ENCODE measurements at regions not wholly inside any gene's neighbourhood (a gene's known extent, or its start where the extent isn't known, plus 50 kb on each side); places are given as distances from the start of the nearest gene placed in this dataset.

DNA sequence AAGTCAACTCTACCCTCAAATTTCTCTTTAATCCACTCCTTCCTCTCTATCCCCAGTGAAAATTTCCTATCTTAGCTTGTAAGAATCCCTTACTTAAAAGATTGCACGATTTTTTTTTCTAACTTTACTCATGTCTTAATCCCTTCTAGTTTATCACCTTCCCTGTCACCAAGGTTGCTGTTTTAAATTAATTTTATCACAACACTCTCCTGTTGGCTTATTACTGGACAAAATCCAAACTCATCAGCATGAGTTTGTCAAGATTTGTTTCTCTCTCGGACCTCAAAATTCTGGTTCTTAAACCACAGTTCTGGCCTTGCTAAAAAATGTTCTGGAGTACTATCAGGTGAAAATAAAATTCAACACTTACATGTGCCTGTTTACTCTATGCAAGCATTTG lies 959.1 kb upstream of the SLC10A2 start:
- 41 to 58% methylated on average over 2 of the region's 2 CpGs for WGBS, 2 donors (ENCODE audit: low coverage in 1 of 2)
- no peak overlapping the region for H3K4me3 ChIP-seq
- H3K36me3 ChIP-seq, result no peaks in the 10 kb centered on the region
- H3K4me1 ChIP-seq, result no peaks in the 10 kb centered on the region
- no peaks in the 10 kb centered on the region for H3K9me3 ChIP-seq
- no peak for ATAC-seq
- H3K27me3 ChIP-seq, result no peaks in the 10 kb centered on the region
- H3K27ac ChIP-seq, result no peak overlapping the region
- TF ChIP-seq POLR2A (IDR thresholded peaks at IDR 0.05) (no peak), EP300 (IDR thresholded peaks at IDR 0.05) (no peak), POLR2AphosphoS5 (IDR thresholded peaks at IDR 0.05) (no peak)
- TF ChIP-seq, protein P1, sequence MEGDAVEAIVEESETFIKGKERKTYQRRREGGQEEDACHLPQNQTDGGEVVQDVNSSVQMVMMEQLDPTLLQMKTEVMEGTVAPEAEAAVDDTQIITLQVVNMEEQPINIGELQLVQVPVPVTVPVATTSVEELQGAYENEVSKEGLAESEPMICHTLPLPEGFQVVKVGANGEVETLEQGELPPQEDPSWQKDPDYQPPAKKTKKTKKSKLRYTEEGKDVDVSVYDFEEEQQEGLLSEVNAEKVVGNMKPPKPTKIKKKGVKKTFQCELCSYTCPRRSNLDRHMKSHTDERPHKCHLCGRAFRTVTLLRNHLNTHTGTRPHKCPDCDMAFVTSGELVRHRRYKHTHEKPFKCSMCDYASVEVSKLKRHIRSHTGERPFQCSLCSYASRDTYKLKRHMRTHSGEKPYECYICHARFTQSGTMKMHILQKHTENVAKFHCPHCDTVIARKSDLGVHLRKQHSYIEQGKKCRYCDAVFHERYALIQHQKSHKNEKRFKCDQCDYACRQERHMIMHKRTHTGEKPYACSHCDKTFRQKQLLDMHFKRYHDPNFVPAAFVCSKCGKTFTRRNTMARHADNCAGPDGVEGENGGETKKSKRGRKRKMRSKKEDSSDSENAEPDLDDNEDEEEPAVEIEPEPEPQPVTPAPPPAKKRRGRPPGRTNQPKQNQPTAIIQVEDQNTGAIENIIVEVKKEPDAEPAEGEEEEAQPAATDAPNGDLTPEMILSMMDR (IDR thresholded peaks at IDR 0.05), result no peak

DNA sequence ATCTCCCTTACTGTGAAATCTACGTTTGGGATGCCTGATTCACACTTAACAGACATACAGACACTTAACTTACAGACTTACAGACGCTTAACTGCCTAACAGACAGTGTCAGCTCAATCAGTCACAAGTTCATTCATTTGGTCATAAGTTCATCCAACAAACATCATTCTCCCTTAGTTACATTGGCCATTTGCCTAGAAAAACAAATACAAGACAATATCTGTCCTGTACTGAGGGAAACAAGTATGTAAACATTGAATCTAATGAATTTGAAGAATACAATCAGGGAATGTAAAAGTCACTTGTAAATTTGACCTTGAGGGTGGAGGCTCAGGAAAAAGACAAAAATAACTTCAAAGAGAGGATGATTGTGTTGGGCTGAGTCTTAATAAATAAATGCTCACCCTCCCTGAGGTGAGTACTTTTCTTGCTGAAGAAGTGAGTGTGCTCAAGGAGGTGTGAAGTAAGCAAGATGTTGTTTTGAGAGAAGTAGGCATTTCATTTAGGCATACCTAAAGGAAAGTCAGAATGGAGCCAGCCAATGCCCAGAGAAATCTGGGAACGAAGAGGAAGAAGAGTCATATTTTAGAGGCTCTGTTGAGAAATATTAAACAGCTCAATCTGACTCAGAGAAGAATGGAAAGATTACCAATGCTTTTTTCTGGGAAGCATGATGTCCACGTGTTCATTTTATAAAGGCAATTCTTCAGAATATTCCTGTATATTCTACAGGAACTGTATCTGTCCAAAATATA lies 958.4 kb upstream of the SLC10A2 start:
- WGBS, 2 donors (ENCODE audit: low coverage in 1 of 2), result 41 to 55% methylated on average over 4 of the region's 4 CpGs
- no peak for ATAC-seq

DNA sequence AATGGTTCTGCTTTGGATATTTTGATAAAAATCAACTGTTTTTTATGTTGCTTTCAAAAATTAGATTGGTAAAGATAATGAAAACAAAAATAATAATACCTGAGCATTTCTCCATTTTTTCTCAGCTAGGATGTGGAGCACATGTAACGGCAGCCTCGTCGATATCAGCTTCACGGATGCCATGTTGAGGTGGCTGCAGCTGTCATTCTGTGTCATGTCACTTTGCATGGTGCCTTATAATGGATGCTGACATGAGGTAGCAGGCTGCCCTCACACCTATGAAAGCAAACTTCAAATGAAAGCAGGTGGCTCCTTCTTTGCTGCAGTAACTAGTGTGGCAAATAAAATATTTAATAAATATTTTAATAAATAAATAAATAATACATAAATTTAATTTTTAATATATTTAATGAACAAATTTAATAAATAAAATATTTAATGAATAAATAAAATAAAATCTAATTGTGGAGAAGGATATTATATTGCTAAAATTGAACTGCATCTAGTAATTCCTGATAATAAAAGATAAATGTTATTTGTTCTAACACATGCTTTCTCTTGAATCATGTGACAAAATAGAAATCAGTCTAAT lies 955.7 kb upstream of the SLC10A2 start:
- no peaks in the 10 kb centered on the region for H3K4me1 ChIP-seq
- TF ChIP-seq, protein P1 (IDR thresholded peaks at IDR 0.05), result no peak
- TF ChIP-seq POLR2AphosphoS5 (IDR thresholded peaks at IDR 0.05) (no peak), POLR2A (IDR thresholded peaks at IDR 0.05) (no peak), EP300 (IDR thresholded peaks at IDR 0.05) (no peak)
- 87% methylated on average over 4 of the region's 4 CpGs; no CpG with 5 or more reads in 1 of the 2 donors for WGBS, 2 donors (ENCODE audit: low coverage in 1 of 2)
- ATAC-seq, result no peak
- no peaks in the 10 kb centered on the region for H3K36me3 ChIP-seq
- H3K27ac ChIP-seq, result no peak overlapping the region
- no peaks in the 10 kb centered on the region for H3K9me3 ChIP-seq
- H3K27me3 ChIP-seq, result no peaks in the 10 kb centered on the region
- no peak overlapping the region for H3K4me3 ChIP-seq

More for the DNA sequence above, 958.4 kb upstream of the SLC10A2 start:
- Histone ChIP-seq H3K4me1 (no peaks in the 10 kb centered on the region), H3K27ac (no peak overlapping the region), H3K4me3 (no peak overlapping the region), H3K27me3 (no peaks in the 10 kb centered on the region), H3K9me3 (no peaks in the 10 kb centered on the region), H3K36me3 (no peaks in the 10 kb centered on the region)
- TF ChIP-seq, protein P1 (IDR thresholded peaks at IDR 0.05), result no peak
- no peak for TF ChIP-seq POLR2A (IDR thresholded peaks at IDR 0.05)
- TF ChIP-seq EP300 (IDR thresholded peaks at IDR 0.05), result no peak
- TF ChIP-seq POLR2AphosphoS5 (IDR thresholded peaks at IDR 0.05), result no peak

DNA sequence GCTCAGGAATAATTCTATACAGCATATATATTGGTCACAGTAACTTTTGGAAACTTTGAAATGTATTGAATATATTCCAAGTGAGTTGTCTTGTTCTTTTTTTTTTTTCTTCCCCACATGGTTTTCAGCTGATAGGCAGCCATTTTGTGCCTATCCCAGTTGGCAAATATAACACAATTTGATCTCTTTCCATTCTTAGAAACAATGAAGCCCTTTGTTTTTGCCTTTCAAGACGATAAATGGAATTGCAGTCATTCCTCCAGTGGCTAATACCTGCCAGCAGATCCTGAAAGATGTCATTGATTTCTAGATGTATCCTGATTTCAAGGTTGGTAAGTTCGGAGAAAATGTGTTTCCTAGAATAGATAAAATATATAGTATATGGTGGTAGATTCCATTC lies 951.1 kb upstream of the SLC10A2 start:
- Histone ChIP-seq H3K9me3 (no peaks in the 10 kb centered on the region), H3K36me3 (no peaks in the 10 kb centered on the region), H3K27me3 (no peaks in the 10 kb centered on the region), H3K27ac (no peak overlapping the region), H3K4me3 (no peak overlapping the region), H3K4me1 (no peaks in the 10 kb centered on the region)
- TF ChIP-seq, protein P1 (IDR thresholded peaks at IDR 0.05), result no peak
- no peak for TF ChIP-seq POLR2AphosphoS5 (IDR thresholded peaks at IDR 0.05)
- no peak for TF ChIP-seq EP300 (IDR thresholded peaks at IDR 0.05)
- TF ChIP-seq POLR2A (IDR thresholded peaks at IDR 0.05), result no peak
- 76 to 80% methylated on average over 2 of the region's 2 CpGs for WGBS, 2 donors (ENCODE audit: low coverage in 1 of 2)
- no peak for ATAC-seq

Data from gastroesophageal sphincter (tissue), 4 donors.